K562 (cell line): ENCODE measurements at regions not wholly inside any gene's neighbourhood (a gene's known extent, or its start where the extent isn't known, plus 50 kb on each side); places are given as distances from the start of the nearest gene placed in this dataset.

Experiments
- BRF2 ChIP-seq: IDR thresholded peaks from 3 replicates; pipeline ENCODE4 v1.6.1; 2011; ENCODE audit warnings: borderline replicate concordance, mild to moderate bottlenecking; ENCODE audit not compliant: insufficient read length, insufficient read depth
- CTCFL ChIP-seq: IDR thresholded peaks from 2 replicates; pipeline ENCODE4 v1.6.1; 2011; ENCODE audit warnings: borderline replicate concordance, low read depth, mild to moderate bottlenecking, moderate library complexity, low read length; ENCODE audit not compliant: insufficient read depth, poor library complexity, severe bottlenecking
- GTF2E2 ChIP-seq: fragments of 200-800 bp; sonication (Bioruptor generic); IDR thresholded peaks from 2 replicates; pipeline ENCODE4 v1.6.1; 2016; ENCODE audit warnings: missing genetic modification characterization, missing compliant biosample characterization
- HDAC2 ChIP-seq: fragments of 450-650 bp; IDR thresholded peaks from 2 replicates; pipeline ENCODE4 v1.6.1; 2016; ENCODE audit warnings: mild to moderate bottlenecking
- IFI16 ChIP-seq: fragments of 250-450 bp; sonication (Bioruptor Pico); IDR thresholded peaks from 2 replicates; pipeline ENCODE4 v2.1.2; 2022; ENCODE audit warnings: mild to moderate bottlenecking, inconsistent platforms
- KDM4B ChIP-seq, 2 experiments: fragments of 450-650 bp in 1 of 2; sonication (generic) in 1 of 2; IDR thresholded peaks; 2 replicates each; pipeline ENCODE4 v1.6.1; 2016 to 2017; ENCODE audit warnings: borderline replicate concordance in 2 of 2, antibody characterized with exemption in 1 of 2, low read depth in 1 of 2, mild to moderate bottlenecking in 1 of 2
- LCOR ChIP-seq: sonication (generic); formaldehyde crosslinking; IDR thresholded peaks from 2 replicates; pipeline ENCODE4 v1.8.0; 2022; ENCODE audit warnings: mild to moderate bottlenecking, missing genetic modification reagents
- MAFK ChIP-seq: IDR thresholded peaks from 2 replicates; pipeline ENCODE4 v1.6.1; 2011; ENCODE audit warnings: low read length, improper control_type of control experiment
- MBD1 ChIP-seq: fragments of 250-450 bp; sonication (Bioruptor Pico); IDR thresholded peaks from 2 replicates; pipeline ENCODE4 v1.8.0; 2022; ENCODE audit warnings: inconsistent platforms
- MTA2 ChIP-seq: fragments of 450-650 bp; IDR thresholded peaks from 2 replicates; pipeline ENCODE4 v1.6.1; 2016; ENCODE audit warnings: low read depth
- NFIX ChIP-seq: fragments of 250-450 bp; sonication (Bioruptor Pico); IDR thresholded peaks from 2 replicates; pipeline ENCODE4 v1.4.0; 2020; ENCODE audit warnings: low read depth, mild to moderate bottlenecking, moderate library complexity
- SLC30A9 ChIP-seq: fragments of 250-450 bp; sonication (Bioruptor Pico); IDR thresholded peaks from 2 replicates; pipeline ENCODE4 v1.8.0; 2022; ENCODE audit warnings: mild to moderate bottlenecking, moderate library complexity
- SUPT5H ChIP-seq: fragments of 450-650 bp; IDR thresholded peaks from 2 replicates; pipeline ENCODE4 v1.6.1; 2016
- TCFL5 ChIP-seq: fragments of 250-450 bp; sonication (Bioruptor Pico); conservative IDR thresholded peaks from 2 replicates; pipeline ENCODE4 v1.6.1; 2021; ENCODE audit warnings: mild to moderate bottlenecking, moderate library complexity, matching md5 sums
- TGIF2 ChIP-seq: sonication (generic); formaldehyde crosslinking; IDR thresholded peaks from 2 replicates; pipeline ENCODE4 v1.8.1; 2022; ENCODE audit warnings: mild to moderate bottlenecking, missing genetic modification reagents, moderate library complexity
- THAP12 ChIP-seq: fragments of 250-450 bp; sonication (Bioruptor Pico); IDR thresholded peaks from 2 replicates; pipeline ENCODE4 v1.9.0; 2021; ENCODE audit warnings: mild to moderate bottlenecking, inconsistent platforms
- U2AF2 ChIP-seq: fragments of 200-400 bp; formaldehyde crosslinking; optimal IDR thresholded peaks from 2 replicates; pipeline ENCODE3; 2017; ENCODE audit warnings: low read depth, mild to moderate bottlenecking, low read length
- UBTF ChIP-seq, 2 experiments: IDR thresholded peaks; 2 replicates each; pipeline ENCODE4 v1.6.1; 2012; ENCODE audit warnings: improper control_type of control experiment in 2 of 2, low read depth in 2 of 2, low read length in 2 of 2, borderline replicate concordance in 1 of 2
- ZNF165 ChIP-seq: fragments of 250-450 bp; sonication (Bioruptor Pico); IDR thresholded peaks from 2 replicates; pipeline ENCODE4 v1.4.0; 2020; ENCODE audit warnings: borderline replicate concordance
- ZNF316 ChIP-seq: fragments of 450-650 bp; IDR thresholded peaks from 2 replicates; pipeline ENCODE4 v1.6.1; 2016

GRCh38 chr7:136245327-136246004 lies 268.3 kb upstream of the MTPN start (continued):
- TF ChIP-seq U2AF2, result no peak
- no peak for TF ChIP-seq MAFK
- TF ChIP-seq KDM4B (IDR thresholded peaks at IDR 0.05; ENCODE audit: borderline replicate concordance in 2 of 2, low read depth in 1 of 2), result no peak
- no peak for TF ChIP-seq UBTF (IDR thresholded peaks at IDR 0.05; ENCODE audit: borderline replicate concordance in 1 of 2, low read depth in 2 of 2, low read length in 2 of 2)
- TF ChIP-seq GTF2E2 (tag), result no peak
- TF ChIP-seq SLC30A9 (CRISPR knock-in tag), result no peak
- no peak for TF ChIP-seq NFIX (CRISPR knock-in tag)
- no peak for TF ChIP-seq SUPT5H
- no peak for TF ChIP-seq ZNF165
- TF ChIP-seq TCFL5, result no peak
- no peak for TF ChIP-seq CTCFL
- TF ChIP-seq MTA2, result peak; percentile 60
- TF ChIP-seq THAP12 (CRISPR knock-in tag), result no peak
- TF ChIP-seq LCOR, result no peak
- TF ChIP-seq BRF2, result no peak
- TF ChIP-seq TGIF2 (CRISPR knock-in tag), result no peak
- TF ChIP-seq HDAC2, result no peak
- TF ChIP-seq MBD1 (CRISPR knock-in tag), result no peak
- TF ChIP-seq ZNF316, result no peak
- TF ChIP-seq IFI16 (CRISPR knock-in tag), result no peak
